GM21576 (cell line): ENCODE measurements at regions not wholly inside any gene's neighbourhood (a gene's known extent, or its start where the extent isn't known, plus 50 kb on each side); places are given as distances from the start of the nearest gene placed in this dataset.

ENCODE experiments used
- ATAC-seq: cut with Tn5 transposase; IDR thresholded peaks from one replicate; pipeline ENCODE4 v1.9.1; 2021; ENCODE audit warnings: mild to moderate bottlenecking, moderate library complexity; ENCODE audit not compliant: unreplicated experiment

DNA sequence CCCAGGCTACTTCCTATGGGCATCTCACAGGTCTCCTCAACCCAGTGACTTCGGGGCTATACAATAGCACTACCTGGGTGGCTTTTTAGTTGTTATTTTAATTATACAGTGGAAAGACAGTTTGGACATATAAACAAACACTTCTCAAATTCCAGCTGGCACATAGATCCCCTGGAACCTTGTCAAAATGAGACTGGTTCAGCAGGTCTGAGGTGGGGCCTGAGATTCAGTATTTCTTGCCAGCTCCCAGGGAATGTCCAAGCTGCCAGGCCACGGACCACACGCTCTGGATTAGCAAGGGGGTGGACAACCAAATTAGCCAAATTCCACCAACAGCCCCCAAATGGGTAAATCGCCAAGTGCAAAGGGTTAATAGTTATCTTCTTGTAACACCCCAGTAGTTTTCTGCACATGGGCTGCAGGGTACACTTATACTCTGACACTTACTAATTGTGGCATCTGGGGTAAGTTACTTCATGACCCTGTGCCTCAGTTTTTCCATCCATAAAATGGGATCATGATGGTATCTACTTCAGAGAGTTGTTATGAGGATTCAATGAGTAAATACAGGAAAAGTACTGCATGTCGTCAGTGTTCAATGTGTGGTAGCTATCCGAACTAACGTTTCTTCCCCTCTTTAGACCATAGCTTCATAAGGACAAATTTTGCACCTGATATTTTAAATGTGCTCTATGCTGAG is 789.4 kb upstream of the TBX3 start:
- no peak for ATAC-seq

DNA sequence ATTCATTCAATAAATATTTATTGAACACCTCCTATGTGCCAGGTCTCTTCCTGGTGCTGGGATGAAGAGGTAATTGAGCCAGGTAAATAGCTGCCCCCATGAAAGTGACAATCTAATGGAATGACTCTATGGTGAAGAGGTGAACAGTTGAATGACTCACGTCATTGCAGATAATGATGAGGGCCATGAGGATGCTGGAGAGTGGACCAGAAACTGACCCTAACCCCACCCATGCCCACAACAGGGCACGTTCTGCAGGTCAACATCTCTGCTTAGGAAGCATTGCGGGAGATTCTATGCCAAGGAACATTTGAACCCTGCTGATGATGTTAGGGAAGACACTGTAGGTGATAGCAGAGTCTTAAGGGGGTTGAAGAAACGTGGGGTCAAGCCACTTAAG is 788.9 kb upstream of the TBX3 start:
- ATAC-seq, result no peak

DNA sequence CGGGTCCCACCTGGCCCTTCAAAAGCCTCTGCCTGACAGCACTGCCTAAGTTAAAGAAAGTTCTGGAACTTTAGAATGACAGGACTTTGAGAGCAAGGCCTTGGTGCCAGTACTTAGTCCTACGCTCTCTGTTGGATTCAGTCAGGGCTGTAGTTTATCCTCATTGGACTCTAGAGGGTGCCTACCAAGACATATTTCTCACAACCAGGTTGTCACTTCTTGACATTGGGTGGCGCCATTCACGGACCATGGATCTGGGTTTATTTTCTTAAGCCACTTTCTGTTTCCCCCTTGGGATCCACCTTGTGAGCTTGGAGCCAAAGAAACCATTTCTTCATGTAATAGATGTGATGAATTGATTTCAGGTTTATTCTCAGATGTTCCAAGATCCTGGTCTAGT is 787.0 kb upstream of the TBX3 start:
- ATAC-seq, result no peak

DNA sequence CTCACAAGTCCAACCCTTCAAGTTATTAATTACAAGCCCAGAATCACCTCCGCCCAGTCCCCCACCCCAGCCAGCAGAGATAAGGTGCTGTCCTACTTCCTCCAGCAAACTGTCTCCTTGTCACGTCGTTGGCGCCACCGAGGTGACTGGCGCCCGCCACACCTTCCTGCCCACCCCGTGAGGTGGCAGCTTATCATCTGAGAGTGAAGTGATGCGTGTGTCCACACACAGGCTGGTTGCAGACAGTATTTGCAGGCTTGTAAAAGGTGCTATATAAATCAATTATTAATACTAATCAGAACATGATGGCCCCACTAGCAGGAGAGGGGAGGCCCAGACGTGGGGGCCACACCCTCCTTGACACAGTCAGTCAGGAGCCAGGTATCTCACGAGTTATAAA is 786.6 kb upstream of the TBX3 start:
- no peak for ATAC-seq

DNA sequence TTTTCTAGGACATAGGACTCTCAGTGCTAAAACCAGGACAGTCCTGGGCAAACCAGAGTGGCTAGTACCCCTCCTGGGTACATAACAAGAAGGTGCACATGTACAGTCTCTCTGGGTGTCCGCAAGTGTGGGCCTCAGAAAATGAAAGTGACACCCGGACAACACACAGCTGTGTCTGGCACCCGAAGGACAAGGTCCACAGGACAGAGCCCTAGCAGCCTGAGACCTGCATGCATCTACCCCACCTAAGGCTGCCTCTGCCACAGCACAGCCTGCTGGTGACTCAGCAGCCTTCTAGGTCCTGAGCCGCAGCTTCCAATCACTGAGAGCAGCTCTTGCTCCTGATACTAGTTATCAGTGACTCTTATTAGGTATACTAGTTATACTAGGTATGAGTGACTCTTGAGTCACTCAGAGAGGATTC is 784.1 kb upstream of the TBX3 start:
- ATAC-seq, result no peak

DNA sequence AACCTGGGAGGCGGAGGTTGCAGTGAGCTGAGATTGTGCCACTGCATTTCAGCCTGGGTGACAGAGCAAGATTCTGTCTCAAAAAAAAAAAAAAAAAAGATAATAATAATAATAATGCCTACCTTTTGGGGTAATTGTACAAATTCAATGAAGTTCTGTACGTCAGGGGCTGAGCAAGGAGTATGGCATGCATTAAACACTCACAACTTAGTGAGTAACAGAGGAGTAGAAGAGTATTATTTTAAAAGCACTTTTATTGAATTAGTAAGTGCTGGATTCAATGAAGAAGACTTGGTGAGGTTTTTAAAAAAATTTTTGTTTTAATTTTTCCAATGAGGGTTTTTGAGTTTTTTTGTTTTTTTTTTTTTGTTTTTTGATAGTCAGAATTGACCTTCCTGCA is 783.6 kb upstream of the TBX3 start:
- ATAC-seq, result no peak

DNA sequence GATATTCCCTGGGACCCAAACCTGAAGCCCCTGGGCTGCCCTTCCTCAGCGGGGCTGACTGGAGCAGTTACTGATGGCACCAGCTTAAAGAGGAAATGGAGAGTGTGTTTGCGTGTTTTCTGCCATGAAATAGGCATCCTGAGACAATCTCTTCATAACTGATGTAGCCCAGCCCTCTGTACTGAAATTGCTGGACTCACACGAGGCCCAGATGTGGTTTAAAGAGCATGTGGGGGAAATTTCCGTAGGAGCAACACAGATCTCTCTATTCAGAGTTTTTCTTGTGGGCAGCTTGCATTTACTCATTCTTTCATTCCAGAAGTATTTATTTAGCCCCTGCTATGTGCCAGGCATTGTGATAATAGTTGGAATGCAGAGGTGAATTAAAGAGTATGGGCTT is 782.1 kb upstream of the TBX3 start:
- ATAC-seq, result no peak

DNA sequence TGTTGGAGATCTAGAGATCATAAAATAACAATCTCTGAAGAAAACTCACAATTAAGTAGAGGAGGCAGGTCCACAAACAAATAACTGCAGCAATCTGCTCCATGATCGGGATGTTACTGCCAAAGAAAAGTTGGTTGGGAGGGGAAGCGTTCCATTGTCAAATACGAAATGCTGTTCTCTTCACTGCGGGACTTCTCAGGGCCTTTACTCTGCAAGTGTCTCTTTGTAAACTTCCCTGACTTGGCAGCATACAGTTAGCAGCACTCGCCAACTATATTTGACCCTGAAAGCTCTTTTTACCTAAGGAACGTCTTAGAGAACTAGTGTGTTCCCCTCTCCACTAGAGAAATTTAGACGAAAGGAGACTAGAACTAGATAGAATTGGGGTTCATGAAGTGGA is 780.7 kb upstream of the TBX3 start:
- ATAC-seq, result no peak

DNA sequence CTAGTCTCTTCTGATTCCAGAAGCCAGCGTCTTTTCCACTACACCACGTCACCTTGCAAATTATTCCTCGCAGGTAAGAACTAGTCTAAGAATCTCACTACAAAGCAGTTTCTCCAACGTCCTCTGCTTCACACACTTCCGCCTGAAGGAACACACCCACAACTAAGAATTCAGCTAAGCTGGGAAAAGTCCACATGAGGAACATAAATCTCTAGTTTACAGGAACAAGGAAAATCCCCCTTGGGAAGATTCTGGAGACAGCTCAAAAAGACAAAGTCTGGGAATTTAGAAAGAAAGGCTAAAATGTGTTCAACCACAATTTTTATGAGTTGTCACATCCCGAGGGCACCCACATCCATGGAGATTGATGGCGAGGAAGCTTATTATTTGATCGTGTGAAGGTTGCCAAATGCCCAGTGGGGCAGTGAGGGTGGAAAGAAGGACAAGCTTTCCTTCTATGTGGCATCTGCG is 780.2 kb upstream of the TBX3 start:
- no peak for ATAC-seq

DNA sequence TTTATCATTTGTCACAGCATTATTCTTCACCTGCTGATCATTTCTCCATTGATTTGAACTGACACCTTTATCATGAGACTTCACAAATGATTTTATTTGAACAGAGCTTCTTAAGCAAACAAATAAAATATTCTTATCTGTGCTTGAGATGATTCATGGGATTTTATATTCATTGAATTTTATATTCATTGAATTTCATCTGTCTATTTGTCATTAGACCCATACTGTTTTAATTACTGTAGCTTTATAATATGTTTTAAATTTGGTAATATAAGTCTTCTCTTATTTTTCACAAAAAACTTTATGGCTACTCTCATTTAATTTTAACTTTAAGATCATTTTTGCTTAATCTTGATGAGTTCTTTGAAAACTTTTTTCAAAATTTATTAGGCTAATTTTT is 777.4 kb upstream of the TBX3 start:
- ATAC-seq, result no peak

DNA sequence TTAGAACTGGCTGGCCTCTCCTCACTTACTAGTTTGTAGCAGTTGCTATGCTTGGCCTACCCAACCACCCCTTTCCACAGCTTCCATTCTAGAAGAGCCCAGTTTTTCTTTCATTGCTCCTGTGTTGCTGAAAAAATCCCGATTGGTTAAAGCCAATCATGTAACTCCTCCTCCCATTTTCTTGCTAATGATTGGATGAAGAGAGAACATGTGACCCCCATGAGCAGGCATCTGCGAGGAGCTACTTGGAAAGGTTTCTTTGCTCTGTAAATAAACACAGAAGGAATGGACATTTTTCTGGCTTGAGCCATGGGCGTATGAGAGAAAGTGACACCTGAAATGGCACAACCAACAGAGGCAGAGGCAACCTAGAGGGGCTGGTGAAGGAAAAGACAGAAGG is 773.8 kb upstream of the TBX3 start:
- no peak for ATAC-seq

DNA sequence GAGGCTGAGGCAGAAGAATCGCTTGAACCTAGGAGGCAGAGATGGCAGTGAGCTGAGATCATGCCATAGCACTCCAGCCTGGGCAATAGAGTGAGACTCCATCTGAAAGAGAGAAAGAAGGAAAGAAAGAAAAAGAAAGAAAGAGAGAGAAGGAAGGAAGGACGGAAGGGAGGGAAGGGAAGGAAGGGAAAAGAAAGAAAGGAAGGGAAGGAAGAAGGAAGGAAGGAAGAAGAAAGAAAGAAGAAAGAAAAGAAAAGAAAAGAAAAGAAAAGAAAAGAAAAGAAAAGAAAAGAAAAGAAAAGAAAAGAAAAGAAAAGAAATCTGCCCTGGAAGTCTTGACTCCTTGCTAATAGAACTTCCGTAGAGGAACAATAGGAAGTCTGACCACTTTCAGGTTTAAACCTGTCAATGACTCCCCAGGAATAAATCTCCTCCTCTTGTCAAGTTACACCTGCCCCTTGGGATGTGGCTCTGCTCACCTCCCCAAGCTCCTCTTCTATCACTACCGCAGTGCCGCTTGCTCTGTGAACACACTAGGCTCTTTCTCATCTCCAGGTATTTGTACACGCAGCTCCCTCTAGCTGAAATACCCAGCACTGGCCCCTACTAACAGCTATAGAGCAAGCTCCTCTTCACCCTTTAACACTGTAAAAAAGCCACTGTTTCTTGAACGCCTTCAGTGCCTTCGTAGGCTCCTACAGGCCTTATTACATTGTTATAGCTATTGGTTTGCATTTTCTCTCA is 773.1 kb upstream of the TBX3 start:
- ATAC-seq, result no peak

DNA sequence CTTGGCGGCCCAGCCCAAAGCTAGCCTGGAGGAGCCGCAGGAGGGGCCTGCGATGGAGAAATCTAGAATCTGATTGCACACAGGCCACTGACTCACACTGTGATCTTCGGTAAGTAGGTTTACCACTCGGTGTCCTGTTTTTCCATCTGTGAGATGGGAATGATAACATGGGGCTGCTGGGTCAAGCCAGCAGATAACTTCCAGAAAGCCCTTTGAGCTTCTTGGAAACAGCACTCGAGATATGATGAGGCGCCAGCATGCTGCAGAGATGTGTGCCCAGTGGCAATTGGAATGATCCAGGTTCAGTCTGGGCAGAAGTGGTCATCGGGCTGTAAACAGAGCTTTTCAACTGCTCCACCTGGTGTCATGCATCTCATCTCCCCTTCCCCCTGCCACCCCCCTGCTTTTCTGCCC is 771.3 kb upstream of the TBX3 start:
- ATAC-seq, result no peak

DNA sequence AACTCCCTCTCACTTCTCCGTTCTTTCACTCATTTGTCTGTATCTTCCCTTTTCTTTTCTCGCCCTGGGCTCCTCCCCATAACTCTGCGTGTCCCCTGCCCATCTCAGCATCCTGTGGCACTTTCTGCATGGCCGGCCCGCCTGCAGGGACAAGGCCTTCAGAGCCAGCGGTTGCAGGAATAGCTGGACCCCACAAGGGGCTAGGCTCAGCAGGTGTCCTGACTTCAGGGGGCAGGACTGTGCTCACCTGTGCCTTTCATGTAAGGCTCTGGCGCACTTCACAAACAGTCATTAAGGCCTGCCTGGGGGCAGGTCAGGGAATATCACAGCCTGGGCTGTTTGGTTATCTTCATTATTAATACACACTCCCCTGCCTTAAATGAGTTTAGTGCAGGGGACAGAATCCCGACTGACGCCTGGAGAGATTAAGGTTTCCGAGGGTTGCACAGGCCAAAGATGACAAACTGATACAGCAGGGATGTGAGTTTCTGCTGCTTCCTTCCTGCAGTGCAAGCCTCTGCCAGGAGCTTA is 768.8 kb upstream of the TBX3 start:
- ATAC-seq, result no peak

DNA sequence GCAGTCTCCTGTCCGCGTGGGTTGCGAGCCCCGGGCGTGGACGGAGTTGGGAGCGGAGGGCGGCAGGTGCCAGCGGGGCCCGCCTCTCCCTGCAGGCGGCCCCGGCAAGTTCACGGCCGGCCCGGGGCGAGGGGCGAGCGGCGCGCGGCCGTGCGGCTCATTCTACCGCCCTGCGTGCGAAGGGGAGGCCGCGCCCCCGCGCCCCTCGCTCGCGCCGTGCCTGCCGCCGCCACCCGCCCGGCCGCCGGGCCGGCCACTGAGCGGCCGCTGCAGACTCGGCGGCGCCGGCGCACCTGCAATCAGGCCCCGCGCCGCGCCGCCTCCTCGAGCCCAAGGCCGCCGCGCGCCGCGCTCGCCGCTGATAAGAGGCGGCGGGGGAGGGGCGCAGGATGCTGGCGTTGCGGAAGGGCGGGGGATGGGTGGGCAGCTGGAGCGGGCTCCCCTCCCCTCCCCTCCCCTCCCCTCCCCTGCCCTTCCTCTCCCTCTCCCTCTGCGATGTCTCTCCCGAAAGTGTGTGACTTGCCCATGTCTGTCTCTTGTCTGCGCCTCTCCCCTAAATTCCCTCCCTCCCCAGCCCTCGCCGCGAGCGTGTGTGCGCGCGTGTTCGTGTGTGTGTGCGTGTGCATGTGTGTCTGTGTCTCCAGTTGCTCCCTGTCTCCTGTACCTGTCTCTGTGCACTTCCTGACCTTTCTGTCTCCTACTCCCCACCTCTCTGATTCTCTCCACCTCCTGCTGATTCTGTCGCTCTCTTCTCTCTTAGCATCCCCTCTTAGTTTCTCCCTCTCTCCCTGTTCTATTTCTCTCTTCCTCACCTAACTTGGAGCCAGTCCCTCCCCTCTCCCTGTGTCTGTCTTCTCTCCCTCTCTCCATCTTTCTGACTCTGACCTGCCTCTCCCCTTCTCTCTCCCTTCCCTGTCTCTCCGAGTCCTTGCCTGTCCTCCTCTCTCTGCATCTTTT is 768.1 kb upstream of the TBX3 start:
- ATAC-seq, result no peak

DNA sequence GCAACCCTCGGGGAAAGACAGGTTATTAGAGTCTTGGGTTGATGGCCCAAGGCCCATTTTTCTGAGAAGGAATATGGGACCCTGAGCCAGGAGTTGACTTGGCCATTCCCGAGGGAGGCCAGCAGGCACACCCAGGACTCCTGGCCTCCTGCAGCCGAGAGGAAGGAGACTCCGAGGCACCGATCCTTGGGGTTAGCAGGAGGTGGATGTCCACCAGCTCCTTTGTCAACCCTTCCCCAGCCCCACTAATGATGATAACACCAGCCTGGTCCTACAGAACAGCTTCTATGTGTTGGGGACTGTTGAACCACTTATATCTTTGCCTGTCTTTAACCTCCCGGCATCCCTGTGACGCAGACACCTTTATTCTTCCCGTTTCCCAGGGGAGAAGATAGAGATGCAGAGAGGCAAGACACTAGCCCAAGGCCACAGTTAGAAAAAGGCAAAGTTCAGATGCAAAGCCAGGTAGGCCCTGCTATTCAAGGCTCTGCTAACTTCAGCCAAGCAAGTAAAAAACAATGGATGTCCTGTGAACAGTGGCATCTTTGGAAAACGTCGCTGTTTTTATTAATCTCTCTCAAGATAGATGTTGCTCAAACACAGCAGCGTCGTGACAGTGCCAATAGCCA is 767.3 kb upstream of the TBX3 start:
- no peak for ATAC-seq

DNA sequence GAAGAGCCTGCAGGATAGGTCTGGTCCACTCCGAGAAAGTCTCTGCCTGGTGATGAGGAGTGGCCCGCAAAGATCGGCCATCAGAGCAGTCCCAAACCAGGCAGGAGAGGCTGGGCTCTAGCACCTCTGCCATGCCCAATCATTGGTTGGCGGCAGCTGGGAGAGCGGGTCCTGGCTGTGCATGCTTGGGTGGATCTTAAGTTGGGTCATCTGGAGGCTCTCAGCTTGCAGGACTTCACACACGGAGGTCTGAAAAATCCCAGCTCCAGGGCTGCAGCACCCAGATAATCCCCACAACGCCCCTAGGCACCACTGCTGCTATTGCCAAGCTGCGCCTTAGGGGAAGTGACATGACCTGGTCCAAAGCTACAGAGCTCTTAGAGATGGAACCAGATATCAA is 766.7 kb upstream of the TBX3 start:
- no peak for ATAC-seq

DNA sequence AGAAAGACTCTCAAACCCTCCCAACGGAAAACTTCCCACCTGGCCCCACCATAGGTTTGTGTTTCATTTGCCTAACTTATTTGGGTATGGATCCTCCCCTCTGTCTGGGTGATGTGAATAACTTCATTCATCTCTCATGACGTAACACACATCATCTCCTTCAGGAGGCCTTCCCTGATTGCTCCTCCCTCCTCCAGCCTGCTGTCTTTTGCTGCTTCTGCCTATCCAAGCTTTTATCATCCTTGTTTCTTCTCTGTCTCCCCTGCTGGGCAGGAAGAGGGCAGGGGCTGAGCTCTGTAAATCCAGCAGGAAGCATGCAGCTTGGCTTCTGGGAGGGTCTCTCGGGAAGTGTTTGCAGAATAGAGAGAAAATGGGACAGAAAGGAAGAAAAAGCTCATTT is 766.0 kb upstream of the TBX3 start:
- no peak for ATAC-seq

DNA sequence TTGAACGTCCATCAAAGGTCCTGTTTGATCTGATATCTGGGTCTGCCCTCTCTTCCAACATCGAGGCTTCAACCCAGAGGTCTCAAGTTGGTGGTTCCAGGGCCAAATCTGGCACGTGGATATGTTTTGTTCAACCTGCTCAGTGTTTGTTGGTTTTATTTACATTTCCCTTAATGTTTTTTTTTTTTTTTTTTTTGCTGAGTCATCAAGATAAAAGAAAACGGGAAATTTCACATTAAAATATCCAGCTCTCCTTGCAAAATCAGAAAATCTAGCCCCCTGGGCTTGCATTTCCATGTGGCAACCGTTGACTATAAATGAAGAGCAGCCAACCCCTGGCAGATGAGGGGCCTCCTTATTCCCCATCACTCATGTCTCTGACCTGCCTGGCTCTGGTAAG is 765.6 kb upstream of the TBX3 start:
- ATAC-seq, result no peak

DNA sequence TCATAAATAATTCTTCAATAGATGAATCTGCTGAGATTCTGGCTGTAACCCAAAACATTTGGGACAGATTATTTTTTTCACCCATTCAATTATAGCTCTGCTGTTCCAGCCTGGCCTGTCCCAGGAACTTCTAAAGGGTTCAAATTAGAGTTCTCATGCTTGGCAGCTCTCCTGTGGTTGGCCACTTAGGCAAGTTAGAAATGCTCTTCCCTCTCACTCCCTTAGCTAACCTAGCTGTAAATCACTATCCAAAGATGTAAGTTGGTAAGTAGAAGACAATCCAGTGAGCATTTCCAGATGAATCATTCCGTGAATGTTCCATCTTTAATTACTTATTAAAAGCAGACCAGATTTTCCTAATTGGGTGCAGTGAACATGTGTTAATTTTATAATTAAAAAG is 760.4 kb upstream of the TBX3 start:
- no peak for ATAC-seq
